H1 (cell line): ENCODE measurements at regions not wholly inside any gene's neighbourhood (a gene's known extent, or its start where the extent isn't known, plus 50 kb on each side); places are given as distances from the start of the nearest gene placed in this dataset.

Source experiments
- BACH1 ChIP-seq: IDR thresholded peaks from 2 replicates; pipeline ENCODE4 v1.6.1; 2012; ENCODE audit warnings: low read length, improper control_type of control experiment
- POU5F1 ChIP-seq: IDR thresholded peaks from 2 replicates; pipeline ENCODE4 v1.6.1; 2011; ENCODE audit warnings: low read depth, mild to moderate bottlenecking, low read length, moderate library complexity
- SIN3A ChIP-seq, 2 experiments: IDR thresholded peaks in 1 of 2; conservative IDR thresholded peaks in 1 of 2; 2 replicates each; pipeline ENCODE4 v1.6.1; 2011 to 2012; ENCODE audit warnings: low read length in 2 of 2, improper control_type of control experiment in 1 of 2, low read depth in 1 of 2, mild to moderate bottlenecking in 1 of 2
- YY1 ChIP-seq: IDR thresholded peaks from 2 replicates; pipeline ENCODE4 v1.6.1; 2011; ENCODE audit warnings: low read depth, mild to moderate bottlenecking, low read length
- TF ChIP-seq, protein P1 (sequence below): fragments of 300-600 bp; sonication (generic); IDR thresholded peaks from 2 replicates; pipeline ENCODE4 v1.7.1; 2012; ENCODE audit warnings: low read length, moderate library complexity, mild to moderate bottlenecking, inconsistent platforms; ENCODE audit not compliant: insufficient replicate concordance

DNA sequence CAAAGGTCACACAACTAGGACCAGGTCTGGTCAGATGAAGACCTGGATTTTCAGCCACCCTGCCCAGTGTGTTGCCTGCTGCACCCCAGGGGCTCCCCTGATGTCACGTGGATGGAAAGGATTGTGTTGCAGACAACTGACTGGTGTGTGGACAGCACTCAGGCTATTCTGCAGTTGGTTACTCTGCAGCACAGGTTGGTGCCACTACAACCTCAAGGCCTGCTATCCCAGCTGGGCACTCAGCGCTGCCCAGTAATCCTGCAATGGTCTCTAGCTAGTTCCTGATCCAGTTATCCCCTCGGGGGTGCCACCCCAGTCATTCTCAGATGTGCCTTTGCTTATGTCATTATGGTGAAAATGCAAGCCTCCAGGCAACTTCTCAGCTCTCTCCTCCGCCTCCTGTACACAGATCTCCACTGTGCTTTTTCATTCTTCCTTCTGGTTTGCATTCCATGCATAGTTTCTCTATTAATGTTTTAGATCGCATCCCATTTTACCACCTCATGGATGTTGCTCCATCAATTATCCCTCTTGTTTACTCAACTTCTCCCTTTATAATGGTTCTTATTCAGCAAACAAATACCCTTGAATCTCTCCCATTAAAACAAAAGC, 503.2 kb upstream of the CAMK1G start (continued):
- TF ChIP-seq, protein P1, sequence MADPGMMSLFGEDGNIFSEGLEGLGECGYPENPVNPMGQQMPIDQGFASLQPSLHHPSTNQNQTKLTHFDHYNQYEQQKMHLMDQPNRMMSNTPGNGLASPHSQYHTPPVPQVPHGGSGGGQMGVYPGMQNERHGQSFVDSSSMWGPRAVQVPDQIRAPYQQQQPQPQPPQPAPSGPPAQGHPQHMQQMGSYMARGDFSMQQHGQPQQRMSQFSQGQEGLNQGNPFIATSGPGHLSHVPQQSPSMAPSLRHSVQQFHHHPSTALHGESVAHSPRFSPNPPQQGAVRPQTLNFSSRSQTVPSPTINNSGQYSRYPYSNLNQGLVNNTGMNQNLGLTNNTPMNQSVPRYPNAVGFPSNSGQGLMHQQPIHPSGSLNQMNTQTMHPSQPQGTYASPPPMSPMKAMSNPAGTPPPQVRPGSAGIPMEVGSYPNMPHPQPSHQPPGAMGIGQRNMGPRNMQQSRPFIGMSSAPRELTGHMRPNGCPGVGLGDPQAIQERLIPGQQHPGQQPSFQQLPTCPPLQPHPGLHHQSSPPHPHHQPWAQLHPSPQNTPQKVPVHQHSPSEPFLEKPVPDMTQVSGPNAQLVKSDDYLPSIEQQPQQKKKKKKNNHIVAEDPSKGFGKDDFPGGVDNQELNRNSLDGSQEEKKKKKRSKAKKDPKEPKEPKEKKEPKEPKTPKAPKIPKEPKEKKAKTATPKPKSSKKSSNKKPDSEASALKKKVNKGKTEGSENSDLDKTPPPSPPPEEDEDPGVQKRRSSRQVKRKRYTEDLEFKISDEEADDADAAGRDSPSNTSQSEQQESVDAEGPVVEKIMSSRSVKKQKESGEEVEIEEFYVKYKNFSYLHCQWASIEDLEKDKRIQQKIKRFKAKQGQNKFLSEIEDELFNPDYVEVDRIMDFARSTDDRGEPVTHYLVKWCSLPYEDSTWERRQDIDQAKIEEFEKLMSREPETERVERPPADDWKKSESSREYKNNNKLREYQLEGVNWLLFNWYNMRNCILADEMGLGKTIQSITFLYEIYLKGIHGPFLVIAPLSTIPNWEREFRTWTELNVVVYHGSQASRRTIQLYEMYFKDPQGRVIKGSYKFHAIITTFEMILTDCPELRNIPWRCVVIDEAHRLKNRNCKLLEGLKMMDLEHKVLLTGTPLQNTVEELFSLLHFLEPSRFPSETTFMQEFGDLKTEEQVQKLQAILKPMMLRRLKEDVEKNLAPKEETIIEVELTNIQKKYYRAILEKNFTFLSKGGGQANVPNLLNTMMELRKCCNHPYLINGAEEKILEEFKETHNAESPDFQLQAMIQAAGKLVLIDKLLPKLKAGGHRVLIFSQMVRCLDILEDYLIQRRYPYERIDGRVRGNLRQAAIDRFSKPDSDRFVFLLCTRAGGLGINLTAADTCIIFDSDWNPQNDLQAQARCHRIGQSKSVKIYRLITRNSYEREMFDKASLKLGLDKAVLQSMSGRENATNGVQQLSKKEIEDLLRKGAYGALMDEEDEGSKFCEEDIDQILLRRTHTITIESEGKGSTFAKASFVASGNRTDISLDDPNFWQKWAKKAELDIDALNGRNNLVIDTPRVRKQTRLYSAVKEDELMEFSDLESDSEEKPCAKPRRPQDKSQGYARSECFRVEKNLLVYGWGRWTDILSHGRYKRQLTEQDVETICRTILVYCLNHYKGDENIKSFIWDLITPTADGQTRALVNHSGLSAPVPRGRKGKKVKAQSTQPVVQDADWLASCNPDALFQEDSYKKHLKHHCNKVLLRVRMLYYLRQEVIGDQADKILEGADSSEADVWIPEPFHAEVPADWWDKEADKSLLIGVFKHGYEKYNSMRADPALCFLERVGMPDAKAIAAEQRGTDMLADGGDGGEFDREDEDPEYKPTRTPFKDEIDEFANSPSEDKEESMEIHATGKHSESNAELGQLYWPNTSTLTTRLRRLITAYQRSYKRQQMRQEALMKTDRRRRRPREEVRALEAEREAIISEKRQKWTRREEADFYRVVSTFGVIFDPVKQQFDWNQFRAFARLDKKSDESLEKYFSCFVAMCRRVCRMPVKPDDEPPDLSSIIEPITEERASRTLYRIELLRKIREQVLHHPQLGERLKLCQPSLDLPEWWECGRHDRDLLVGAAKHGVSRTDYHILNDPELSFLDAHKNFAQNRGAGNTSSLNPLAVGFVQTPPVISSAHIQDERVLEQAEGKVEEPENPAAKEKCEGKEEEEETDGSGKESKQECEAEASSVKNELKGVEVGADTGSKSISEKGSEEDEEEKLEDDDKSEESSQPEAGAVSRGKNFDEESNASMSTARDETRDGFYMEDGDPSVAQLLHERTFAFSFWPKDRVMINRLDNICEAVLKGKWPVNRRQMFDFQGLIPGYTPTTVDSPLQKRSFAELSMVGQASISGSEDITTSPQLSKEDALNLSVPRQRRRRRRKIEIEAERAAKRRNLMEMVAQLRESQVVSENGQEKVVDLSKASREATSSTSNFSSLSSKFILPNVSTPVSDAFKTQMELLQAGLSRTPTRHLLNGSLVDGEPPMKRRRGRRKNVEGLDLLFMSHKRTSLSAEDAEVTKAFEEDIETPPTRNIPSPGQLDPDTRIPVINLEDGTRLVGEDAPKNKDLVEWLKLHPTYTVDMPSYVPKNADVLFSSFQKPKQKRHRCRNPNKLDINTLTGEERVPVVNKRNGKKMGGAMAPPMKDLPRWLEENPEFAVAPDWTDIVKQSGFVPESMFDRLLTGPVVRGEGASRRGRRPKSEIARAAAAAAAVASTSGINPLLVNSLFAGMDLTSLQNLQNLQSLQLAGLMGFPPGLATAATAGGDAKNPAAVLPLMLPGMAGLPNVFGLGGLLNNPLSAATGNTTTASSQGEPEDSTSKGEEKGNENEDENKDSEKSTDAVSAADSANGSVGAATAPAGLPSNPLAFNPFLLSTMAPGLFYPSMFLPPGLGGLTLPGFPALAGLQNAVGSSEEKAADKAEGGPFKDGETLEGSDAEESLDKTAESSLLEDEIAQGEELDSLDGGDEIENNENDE: no peak
- no peak for TF ChIP-seq POU5F1
- no peak for TF ChIP-seq YY1
- TF ChIP-seq SIN3A (conservative IDR thresholded peaks at IDR 0.05 in 1 of 2, IDR thresholded peaks at IDR 0.05 in 1 of 2; ENCODE audit: low read depth in 1 of 2, low read length in 2 of 2): no peak
- TF ChIP-seq BACH1: no peak
